ENCODE measurements at regions not wholly inside any gene's neighbourhood (a gene's known extent, or its start where the extent isn't known, plus 50 kb on each side); places are given as distances from the start of the nearest gene placed in this dataset.

DNA sequence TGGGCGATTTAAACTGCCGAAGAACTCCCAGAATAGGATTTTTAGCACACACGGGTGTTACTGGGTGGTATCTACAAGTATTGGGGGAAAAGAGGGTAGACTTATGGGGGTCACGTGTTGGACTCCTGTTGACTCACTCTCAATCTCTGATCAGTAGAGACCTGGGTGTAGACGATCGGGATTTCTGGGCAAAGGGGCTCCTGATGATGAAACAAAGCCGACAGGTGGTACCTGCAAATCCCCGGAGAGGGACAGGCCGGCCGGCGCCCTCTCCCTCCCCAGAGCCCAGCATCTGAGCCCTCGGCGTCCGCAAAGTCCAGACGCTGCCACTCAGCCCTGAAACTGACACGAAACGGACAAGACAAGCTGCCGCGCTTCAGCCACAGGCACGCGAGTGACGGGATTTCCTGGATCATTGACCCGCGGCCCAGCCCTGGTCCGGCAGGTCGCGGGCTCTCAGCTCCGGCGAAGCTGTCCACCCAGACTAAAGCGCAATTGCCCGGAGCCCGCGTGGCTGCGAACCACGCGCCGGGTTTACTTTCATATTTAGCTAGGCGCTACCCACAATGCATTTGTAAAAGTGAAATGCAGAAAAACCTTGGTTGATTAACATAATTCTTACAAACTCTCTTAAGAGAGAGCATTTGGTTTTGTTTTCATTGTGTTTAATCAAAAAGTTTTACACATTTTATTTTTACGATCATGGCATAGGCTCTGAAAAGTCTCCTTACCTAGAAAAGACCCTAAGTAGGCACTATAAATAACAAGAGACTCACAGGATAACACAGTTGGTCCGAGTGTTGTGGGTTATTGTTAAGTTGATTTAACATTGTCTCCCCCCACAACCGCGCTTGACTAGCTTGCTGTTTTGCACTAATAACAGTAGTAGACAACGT is 56.9 kb upstream of the EZH2 start:
- peak overlapping the region; percentile 68 for H3K4me2 ChIP-seq (replicated peaks; ENCODE audit: low read depth, low read length, poor library complexity, severe bottlenecking)
- H3K79me2 ChIP-seq (ENCODE audit: control insufficient read depth, insufficient read depth, low read length) = no peaks in the 10 kb centered on the region
- WGBS (ENCODE audit: insufficient coverage) = 0% methylated on average over 30 of the region's 43 CpGs
- H3K27ac Mint-ChIP-seq = peak overlapping the region; percentile 97
- peaks cover 0 to 4% (median 0%) of the 10 kb centered on the region in 3 donors for H3K9me3 ChIP-seq (ENCODE audit: control extremely low read depth in 1 of 3, control insufficient read depth in 2 of 3, insufficient read depth in 1 of 3, low read length in 2 of 3)
- H4K20me1 ChIP-seq (ENCODE audit: control insufficient read depth, insufficient read depth, low read length, poor library complexity, severe bottlenecking) = no peaks in the 10 kb centered on the region
- H2AFZ ChIP-seq (ENCODE audit: insufficient read depth, low read depth, low read length, poor library complexity, severe bottlenecking) = peak overlapping the region; percentile 96
- no peaks in the 10 kb centered on the region for H3K27me3 Mint-ChIP-seq
- no peaks in the 10 kb centered on the region for H3K27me3 ChIP-seq (replicated peaks in 1 of 4; ENCODE audit: control extremely low read depth in 1 of 4, control insufficient read depth in 3 of 4, insufficient read depth in 4 of 4, low read length in 3 of 4)
- no peaks in the 10 kb centered on the region for H3K36me3 ChIP-seq (replicated peaks in 1 of 2; ENCODE audit: control extremely low read depth in 1 of 2, control insufficient read depth in 1 of 2, extremely low read depth in 1 of 2, insufficient read depth in 2 of 2, low read length in 1 of 2)
- TF ChIP-seq CTCF (IDR thresholded peaks at IDR 0.05) (no peak), EZH2 (IDR thresholded peaks at IDR 0.05; ENCODE audit: borderline replicate concordance, insufficient read depth, low read depth, low read length, poor library complexity, severe bottlenecking) (no peak)
- H3K4me3 ChIP-seq (ENCODE audit: control extremely low read depth in 1 of 5, extremely low read depth in 1 of 5, insufficient read depth in 1 of 5, low read depth in 2 of 5, low read length in 4 of 5) = peak overlapping the region; percentile 85 to 98 (median 89)
- DNase-seq (peak; percentile 91), ATAC-seq (ENCODE audit: low read depth) (peak; percentile 80)
- peak overlapping the region; percentile 77 to 88 for H3K27ac ChIP-seq (ENCODE audit: low read length in 2 of 2)
- CTCF ChIA-PET = interaction anchor here (1.0 to 2.7 kb wide), 14 partner anchors 10 to 366 kb away, joined by 3 to 16 read pairs (median 5); partner anchors contain the start of genes CUL1 and EZH2
- POLR2A ChIA-PET = interaction anchor here (0.8 to 1.5 kb wide), 5 partner anchors 56 to 242 kb away, joined by 3 to 6 read pairs (median 5); partner anchors contain the start of genes CUL1 and ZNF786
- H3K4me1 ChIP-seq (ENCODE audit: control insufficient read depth in 2 of 2, insufficient read depth in 2 of 2, low read length in 2 of 2) = peaks cover 6 to 12% of the 10 kb centered on the region in 2 donors
- H3K9ac ChIP-seq (ENCODE audit: low read length) = peak overlapping the region; percentile 82
- intact Hi-C loops (cut with micrococcal nuclease) = loop anchor here (1.0 to 2.0 kb wide), 7 partner anchors 22 to 242 kb away; partner anchors contain the start of genes EZH2, PDIA4 and ZNF398
- H3K4me3 Mint-ChIP-seq = peak overlapping the region; percentile 95
- peaks cover 13% of the 10 kb centered on the region for H3K4me1 Mint-ChIP-seq
- no peaks in the 10 kb centered on the region for H3K9me3 Mint-ChIP-seq (ENCODE audit: insufficient read depth)

Measured in B cell (primary cell).